ENCODE measurements at regions not wholly inside any gene's neighbourhood (a gene's known extent, or its start where the extent isn't known, plus 50 kb on each side); places are given as distances from the start of the nearest gene placed in this dataset.

DNA sequence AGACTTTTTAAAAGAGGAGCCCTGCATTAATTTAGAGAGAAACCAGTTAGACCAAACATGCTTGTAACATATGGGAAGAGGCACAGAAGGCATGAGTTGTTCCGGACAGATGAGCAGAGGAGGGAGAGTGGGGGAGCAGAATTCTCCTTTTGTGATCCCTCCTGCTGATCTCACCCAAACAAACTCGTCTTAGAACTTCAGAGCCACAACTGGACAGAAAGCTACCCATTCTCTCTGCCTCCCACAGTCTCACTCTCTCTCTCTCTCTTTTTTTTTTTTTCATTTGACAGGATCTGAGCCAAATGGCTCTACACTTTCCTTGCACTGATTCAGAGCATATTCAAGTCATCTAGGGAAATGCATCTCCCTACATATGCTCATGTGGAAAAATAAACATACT lies 196.0 kb upstream of the PAPPA start:
- peak; percentile 32 for DNase-seq

DNA sequence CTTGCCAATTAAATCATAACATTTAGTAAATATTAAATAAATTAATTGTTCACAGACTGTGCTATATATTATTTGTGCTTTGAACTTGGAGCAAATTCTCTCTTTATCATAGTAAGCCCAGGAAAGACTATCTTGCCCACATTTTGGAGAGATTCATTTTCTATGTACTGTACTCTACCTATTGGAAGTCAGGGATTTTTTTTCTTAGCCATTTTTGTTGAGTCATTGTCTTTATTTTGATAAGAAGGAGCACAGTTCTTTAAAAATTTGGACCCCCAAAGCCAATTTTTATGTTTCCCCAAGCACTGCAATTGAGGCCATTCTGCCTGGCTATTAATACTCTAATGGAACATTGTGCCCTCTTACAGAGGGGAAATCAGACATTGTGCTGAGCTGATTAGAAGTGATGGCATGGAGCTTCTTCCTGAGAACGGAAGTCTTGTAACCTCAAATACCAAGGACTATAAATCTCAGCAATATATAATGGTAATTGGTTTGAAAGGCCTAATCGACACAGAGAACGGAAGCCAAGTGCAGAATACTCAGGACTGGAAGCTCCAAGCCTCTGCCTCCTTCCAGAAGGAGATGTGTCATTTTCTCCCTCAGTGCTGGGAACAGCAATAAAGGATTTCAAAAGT lies 188.8 kb upstream of the PAPPA start:
- peak; percentile 49 for DNase-seq

DNA sequence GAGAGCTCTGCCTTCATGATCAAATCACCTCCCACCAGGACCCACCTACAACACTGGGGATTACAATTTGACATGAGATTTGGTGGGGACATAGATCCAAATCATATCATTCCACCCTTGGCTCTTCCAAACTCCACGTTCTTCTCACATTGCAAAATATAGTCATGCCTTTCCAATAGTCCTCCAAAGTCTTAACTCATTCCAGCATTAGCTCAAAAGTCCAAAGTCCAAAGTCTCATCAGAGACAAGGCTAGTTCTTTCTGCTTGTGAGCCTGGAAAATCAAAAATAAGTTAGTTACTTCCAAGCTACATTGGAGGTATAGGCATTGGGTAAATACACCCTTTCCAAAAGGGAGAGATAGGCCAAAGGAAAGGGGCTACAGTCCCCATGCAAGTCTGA lies 186.9 kb upstream of the PAPPA start:
- no peak for DNase-seq

DNA sequence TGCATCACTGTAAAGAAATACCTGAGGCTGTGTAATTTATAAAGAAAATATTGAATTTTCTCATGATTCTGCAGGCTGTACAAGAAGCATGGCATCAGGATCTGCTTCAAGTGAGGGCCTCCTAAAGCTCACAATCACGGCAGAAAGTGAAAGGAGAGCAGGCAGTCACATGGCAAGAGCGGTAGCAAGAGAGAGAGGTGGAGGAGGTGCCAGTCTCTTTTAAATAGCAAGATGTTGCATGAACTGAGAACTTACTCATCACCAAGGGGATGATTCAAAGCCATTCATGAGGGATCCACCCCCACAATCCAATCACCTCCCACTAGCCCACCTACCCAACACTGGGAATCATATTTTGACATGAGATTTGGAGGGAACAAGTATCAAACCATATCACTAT lies 184.5 kb upstream of the PAPPA start:
- no peak for DNase-seq

DNA sequence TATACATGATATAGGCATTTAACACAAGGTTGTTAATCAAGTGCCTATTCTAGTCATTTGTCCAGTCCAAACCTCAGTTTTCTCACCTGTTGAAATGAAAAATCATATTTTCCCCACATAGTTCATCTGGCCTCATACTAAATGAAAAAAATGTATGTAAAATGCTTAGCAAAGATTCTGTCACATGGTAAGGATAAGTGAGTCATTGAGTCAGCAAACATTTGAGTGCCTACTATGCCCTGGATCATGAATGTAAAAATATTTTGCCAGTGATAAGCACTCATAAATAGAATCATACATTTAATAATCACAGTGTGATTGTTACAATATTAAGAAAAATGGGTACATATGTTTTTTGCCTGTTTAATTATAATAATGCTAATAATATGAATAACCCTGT lies 181.2 kb upstream of the PAPPA start:
- peak; percentile 40 for DNase-seq

DNA sequence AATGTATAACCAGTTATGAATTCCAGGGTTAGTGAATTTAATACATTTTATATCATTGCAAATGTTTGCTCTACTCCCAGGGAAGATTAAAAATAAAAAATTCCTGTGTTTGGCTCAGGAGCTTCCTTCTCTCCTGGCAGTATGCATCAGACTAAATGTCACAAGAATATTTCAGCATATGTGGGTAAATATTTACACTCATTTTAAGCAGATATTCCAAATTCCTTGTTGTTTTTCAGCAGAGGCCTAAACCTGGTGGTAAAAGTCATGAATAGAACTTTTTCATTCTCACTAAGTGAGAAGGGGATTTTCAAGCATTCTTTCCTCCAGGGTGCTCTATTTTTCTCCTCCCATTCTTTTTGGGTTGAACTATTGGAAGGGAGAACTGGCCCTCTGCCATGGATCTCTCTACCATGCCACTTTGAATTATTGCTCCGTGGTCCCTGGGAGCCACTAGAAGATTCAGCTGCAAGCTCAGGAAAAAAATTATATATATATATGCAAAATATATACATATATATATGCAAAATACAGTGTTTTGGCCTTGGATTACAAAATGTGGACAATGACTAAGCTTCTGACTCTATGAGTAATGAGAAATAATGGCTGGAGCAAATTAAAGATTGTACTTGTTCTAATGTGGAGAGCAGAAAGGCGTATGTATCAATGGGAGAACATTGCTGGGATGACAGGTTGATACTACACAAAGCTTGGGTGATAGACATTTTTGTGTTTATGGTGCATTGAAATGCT lies 180.6 kb upstream of the PAPPA start:
- peak; percentile 48 for DNase-seq

DNA sequence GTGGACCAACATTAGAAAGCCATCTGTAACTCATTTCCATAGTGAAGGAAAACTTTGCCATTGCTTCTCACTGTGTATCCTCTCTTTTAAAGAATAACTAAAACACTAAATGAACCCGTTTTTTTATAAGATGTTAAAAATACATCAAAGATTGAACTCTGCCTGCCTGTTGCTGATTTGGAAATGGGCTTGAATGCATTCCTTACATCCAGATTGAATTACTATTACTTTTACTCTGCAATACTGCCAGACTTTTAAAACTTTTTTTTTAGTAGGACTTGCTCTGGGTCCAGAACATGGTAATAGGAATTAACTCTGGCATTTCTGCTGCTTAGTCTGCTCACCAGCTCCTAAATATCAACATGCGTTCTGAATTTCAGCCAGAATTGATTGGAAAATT lies 176.8 kb upstream of the PAPPA start:
- DNase-seq = no peak

DNA sequence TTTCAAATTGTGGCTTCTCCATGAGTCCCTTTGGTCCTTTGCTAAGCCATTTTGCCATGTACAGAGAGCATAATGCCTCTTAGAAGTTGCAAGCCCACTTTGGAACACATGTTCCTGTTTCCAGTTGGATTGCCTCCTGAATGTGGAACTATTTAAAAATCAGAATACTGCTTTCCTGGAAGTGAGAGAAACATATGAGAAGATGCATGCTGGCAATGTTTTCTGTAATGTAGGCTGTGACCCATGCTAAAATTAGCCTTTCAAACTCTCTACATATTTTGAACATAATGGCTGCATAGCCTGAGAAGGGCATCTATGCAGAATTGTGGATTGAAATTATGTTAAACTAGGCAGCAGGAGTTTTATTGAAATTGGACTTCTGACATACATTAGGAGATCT lies 175.5 kb upstream of the PAPPA start:
- DNase-seq = no peak

DNA sequence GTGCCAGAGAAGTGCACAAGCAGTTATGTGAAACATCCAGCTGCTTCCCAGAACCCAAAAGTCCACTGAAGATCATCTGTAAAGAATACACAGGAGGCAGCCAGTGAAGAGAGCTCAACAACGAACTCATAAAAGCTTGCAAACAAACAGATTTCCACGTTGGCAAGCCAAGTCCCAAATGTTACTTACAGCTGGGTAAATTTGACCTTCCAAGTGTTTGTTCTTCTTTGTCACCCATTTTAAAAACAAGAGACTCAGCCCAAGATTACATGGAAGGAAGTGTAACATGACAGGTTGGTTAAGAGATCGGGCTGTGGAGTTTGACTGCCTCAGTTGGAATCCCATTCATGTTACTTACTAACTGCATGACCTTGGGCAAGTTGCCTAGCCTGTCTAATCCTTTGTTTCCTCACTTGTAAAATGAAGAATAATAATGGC lies 174.9 kb upstream of the PAPPA start:
- peak; percentile 62 for DNase-seq

DNA sequence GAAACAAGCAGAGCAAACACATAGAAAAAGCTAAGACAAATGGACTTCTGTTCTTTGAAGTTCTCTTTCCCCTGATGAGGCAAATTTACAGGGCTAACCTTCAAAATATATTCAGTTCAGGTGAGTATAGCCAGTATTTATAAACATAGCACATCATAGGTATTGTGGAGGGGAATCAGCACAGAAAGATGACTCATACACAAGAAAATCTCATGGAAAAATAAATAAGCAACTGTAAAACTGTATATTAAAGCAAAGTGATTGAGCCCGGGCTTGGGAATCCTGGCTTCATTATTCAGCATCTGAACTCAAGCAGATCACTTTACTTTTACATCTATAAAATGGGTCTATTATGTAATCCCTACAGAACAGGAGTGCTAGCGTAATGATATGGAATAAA lies 173.5 kb upstream of the PAPPA start:
- no peak for DNase-seq

DNA sequence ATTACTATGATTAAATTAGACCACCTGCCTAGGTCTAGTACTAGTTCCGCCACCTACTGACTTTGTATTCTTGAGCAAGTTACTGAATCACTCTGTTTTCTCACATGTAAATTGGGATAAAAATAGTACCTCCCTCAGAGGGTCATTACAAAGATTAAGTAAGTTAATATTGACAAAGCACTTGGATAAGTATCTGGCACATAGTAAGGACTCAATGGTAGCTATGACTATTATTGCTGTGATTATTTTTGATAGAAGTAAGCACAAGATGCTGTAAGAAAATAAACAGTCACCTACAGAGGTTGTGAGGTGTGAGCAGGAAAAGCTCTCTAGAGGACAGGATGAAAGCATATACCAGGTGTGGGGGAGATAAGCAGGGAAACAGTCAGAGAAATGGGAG lies 173.1 kb upstream of the PAPPA start:
- no peak for DNase-seq

DNA sequence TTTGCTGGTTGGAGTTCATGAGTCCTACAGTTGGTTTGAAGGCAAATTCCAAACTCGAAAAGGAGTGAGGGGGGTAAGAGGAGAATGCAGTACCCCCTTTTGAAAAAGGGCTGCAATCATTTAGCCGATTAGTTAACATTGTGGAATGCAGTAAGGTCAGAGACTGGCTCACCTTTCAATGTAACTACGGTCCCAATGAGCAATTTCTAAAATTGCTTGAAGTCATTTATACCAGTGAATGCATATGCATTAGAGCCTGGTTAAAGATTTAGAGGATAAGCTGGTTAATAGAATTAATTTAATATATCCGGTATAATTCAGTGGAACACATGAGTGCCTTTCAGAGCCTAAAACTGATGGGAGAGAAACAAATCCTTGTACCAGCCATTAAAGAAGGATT lies 172.6 kb upstream of the PAPPA start:
- no peak for DNase-seq

DNA sequence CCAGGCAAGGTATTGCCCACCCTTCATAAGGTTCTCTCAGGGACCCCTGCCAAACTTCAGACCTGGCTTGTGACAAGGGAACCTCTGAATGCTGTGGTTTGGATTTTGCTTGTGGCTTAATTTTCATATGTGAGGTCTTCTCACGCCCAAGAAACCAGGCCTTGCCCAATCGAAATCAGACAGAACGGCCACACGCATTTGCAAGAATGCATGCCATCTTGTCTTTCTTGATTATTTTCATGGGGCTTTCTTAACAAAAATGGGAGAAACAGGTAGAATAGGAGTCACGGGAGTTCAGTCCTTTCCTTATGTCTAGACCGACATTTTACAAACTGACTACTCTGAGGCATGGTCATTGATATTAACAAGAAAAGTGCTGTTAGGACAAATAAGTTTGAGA lies 170.2 kb upstream of the PAPPA start:
- no peak for DNase-seq

DNA sequence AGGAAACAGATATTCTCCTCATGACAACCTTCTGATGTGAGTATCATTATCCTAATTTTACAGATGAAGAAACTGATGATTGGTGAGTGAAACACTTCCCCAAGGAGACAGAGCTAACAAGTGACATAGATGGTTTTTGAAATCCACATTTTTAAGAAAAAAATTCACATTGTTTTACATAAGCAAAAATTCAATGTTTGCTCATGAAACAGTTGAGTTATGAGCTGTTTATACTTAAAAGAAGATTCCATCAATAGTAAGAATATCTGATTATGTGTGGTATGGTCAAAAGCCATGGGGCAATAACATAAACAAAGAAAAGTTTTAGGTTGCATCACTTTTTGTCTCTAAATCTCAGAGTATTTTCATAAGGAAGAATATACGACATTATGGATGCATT lies 167.9 kb upstream of the PAPPA start:
- DNase-seq = no peak

DNA sequence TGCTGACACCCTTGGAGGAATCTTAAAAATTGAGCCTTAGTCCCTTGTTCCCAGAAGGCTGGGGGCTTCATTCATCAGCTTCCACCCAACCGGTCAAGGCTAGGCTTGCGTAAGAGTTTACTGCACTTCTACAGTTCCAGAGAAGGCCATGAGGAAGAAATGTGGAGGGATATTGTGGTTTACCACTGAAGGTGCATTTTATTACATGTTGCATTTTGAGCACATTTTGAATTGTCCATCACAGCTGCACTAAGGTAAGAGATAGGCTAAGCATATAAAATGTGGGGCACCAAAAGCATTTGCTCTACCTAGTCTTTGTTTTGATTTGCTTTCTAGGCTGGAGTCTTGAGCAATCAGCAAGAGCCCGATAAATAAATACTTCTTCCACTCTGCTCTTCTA lies 167.1 kb upstream of the PAPPA start:
- no peak for DNase-seq

DNA sequence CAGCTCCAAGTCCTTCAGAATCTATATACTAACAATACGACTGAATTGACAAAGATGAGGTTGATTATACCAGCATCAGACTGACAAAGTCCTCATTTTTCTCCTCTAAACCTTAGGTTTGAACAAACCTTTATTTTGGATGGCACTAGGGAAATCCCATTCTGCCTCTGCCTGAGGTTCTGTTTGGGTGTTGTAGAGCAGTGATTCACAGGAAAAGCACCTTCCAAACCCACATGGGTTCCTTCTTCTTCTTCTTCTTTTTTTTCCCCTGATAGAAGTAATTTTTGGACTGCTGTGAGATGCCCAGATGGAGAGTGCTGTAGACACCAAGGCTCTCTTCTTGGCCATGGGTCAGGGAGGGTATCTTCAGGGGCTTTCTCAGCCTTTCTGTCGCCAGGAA lies 164.9 kb upstream of the PAPPA start:
- no peak for DNase-seq

DNA sequence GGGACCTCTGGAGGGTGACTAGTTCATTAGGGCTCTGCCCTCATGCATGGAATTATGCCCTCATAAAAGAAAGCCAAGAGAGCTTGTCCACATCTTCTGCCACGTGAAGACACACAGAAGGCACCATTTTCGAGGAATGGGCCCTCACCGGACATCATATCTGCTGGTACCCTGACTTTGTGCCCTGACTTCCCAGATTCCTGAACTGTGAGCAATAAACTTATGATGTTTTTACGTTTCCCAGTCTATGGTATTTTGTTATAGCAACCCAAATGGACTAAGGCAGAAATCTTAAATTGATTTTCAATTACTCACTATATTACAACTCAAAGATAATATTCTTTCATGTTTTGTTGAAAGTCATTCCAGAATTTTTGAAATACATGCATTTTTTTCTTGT lies 163.8 kb upstream of the PAPPA start:
- DNase-seq = peak; percentile 51

DNA sequence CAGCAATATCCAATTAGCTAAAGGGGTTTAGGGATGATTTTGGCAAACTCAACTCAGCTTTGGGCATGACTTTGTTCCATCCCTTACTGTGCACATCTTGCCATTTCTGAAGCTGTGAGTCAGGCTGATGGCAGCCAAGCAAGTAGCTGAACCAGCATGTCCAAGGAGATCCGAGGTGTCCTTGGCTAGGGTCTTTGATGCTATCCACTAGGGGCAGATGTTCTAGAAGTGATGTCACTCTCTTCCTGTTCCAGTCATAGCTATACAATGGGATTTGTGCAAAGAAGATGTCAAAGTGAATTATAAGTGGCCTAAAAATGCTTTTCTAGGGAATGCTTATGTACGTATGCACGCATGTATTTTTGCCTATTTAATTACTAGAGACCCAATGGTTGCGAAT lies 160.8 kb upstream of the PAPPA start:
- DNase-seq = peak; percentile 92

DNA sequence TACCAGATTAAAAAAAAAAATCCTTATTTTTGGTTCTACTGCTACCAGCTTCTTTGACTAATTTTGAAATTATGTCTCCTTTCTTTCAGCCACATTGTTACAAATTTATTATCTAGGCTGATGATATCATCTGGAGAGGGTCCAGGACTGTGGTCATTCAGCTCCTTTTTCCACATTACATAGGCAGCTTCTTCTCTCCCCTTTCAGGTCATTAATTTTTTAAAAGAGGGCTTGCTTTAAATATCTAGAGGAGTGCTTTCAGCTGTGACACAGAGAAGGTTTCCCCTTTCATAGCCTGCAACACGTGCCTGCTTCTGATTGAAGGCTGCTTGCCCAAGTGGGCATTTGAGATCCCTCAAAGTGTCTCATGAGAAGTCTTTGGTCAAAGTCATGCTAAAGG lies 155.7 kb upstream of the PAPPA start:
- DNase-seq = peak; percentile 94

DNA sequence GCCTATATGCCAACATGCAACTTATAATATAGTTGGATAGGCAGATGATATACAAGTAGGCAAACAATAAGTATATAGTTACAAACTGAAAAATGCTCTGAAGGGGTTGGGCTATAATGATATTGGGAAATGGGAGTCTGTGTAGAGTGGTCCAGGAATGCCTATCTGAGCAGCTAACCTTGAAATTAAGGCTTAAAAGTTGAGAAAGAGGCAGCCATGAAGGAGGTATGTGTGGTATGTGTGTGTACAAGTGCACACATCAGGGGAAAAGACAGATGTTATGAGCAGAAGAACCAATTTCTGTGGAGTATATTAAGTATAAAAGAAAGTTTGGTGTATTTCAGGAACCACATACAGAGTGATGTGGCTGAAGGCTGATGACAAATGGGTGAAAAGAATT lies 154.9 kb upstream of the PAPPA start:
- no peak for DNase-seq

DNA sequence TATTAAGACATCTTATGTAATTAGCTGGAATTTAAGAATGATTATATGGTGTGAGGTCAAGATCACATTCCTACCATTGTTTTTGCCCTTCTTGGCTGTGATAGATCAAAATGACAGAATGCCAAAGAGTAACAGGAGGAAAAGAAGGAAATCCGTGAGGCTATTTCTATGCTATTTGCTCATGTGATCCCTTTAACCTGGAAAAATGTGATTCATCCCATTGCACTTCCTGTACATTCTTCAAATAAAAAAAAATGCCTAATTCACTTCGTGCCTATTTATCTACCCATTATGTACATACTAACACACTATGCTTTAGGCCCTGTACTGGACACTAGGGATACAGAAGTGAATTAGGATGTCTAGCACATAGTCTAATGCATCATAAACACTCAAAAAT lies 154.1 kb upstream of the PAPPA start:
- DNase-seq = peak; percentile 70

DNA sequence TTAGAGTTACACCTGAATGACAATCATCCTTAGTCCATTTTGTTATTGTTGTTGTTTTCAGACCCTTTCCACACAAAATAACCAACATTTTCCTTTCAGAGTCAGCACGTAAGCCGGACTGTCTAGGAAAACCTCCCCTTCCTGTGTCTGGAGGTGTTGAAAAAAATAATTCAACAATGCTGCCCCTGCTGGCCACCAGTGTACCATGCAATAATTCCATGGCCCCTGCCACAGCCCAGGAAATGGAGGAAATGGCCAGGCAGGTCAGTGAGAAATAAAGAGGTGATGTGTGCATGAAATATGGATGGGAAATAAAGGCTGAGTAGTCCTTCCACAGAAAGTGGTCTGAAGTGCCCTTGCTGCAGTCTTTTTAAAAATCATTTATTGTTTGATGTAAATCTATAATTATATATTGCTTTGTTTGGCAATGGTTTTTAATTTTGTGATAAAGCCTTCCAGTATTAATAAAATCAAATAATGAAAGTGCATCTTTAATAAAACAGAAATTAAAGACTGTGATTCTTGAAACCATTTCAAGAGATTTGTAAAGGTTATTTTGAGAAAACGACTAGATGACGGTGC lies 152.8 kb upstream of the PAPPA start:
- DNase-seq = no peak

DNA sequence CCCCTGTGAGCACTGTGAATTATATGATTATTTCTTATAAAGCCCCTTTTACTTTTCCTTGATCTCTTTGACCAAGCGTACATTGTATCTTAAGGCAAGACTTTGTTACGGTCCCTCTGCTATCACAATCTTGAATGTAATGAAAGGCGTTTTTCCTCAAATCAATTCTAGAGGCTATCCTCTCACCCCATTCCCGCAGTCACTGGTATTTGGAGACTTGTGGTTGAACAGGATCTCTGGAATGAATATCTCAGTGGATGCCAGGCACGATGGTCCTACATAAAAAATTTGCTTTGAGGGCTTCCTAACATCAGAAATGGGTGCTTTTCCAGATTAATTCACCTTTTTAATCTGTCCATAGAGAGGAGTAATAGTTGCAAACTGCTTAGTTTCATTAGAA lies 151.4 kb upstream of the PAPPA start:
- DNase-seq = no peak

DNA sequence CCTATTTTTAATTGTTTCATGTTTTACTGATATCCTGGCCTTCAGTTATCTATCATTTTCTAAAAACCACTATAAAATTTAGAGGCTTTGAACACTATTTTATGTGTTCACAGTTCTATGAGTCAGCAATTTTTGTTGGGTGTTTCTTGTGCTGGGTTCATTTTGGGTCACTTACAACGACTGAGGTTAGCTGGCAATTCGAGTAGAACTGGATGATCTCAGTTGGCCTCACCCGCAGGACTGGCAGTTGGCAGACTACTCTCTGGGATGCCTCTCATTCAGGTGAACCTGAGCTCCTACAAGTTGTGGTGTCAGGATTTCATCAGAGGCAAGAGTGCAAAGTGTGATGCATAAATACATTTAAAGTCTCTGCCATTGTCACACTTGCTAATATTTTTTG lies 151.0 kb upstream of the PAPPA start:
- no peak for DNase-seq

DNA sequence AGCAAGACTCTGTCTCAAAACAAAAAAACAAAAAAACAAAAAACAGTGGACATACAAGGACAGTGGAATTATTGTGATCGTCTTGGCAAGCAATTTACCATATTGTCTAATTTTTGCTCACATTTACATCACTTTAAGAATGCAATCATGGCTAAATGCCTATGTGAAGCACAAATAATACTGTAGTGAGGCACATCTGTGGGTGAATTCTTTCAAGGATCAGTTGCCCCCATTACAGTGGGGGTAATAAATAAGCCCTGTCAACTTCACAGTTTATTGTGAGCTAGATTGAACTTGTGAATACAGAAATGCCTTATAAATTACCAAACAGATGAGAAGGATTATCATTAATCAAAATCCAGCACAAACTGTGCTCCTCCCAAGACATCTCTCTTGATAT lies 150.2 kb upstream of the PAPPA start:
- no peak for DNase-seq

Measured in fibroblast of skin of right biceps (primary cell).